T-helper 2 cell treated with Interferon-gamma antibody and Interleukin-4, amounts not matched to agents 100 ng/mL and 5 ng/mL, for 36 hours (primary cell): ENCODE measurements at regions not wholly inside any gene's neighbourhood (a gene's known extent, or its start where the extent isn't known, plus 50 kb on each side); places are given as distances from the start of the nearest gene placed in this dataset.
"Not testable (repeated sequence)": the region's sequence is repeated elsewhere in the genome, so short reads cannot be mapped to it uniquely, and the experiment has no call there.

Experiments used
- intact Hi-C: fragments of 100-400 bp; cut with micrococcal nuclease; formaldehyde crosslinking; loops from one replicate; pipeline ENCODE4 v1.15.1; 2023

GRCh38 chr3:25174251-25174650 lies 253.8 kb upstream of the RARB start:
- intact Hi-C loops, result no loop called here

DNA sequence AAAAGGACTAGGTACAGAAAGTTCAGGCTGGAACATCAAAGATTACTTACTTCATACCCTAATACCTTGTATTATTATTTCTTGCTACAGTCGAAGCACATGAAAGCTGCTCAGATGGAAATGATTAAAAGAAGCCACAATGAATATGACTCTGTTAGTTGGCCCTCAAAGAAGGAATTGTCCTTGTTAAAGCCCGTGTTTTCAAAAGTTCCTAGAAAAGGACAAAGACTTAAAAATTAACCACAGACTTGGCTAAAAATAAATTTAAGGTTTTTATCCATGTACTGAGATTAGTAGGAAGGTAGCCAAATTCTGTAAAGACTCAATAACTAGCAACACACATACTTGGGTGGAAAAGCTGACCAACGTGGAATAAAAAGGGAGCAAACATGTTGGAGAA lies 251.0 kb upstream of the RARB start:
- intact Hi-C loops, result no loop called here

- intact Hi-C loops, result no loop called here
Observed at GRCh38 chr3:25178672-25179071, 249.4 kb upstream of the RARB start.

DNA sequence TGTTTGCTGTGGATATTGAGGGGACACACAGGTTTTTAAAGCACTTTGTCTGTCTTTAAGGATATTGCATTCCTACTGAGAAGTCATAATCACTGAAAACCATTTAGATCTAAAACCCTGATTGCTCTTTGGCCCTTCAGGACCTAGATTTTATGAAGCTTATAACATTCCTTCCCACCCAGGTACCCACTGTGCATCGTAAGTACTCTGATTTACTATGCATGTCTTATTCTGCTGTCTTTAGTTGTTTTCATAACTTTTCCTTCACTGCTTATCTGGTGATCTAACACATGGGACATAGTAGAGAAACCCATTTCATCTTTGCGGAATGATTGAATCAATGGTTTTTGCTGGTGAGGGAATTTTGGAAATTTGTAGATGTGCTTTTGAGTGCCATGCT lies 247.0 kb upstream of the RARB start:
- intact Hi-C loops, result no loop called here

DNA sequence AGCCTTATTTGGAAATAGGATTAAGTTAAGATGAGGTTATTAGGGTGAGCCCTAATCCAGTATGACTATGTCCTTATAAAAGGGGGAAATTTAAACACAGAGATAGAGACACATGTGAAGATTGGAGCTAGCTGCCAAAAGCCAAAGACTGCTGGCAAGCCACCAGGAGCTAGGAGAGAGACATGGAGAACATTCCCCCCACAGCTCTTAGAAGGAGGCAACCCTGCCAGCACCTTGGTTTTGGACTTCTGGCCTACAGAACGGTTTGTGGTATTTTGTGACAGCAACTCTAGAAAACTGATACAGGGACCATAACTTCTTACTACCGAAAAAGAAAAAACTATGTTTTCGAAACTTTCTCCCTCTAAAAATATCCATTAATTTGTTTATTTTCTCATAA lies 245.3 kb upstream of the RARB start:
- intact Hi-C loops, result no loop called here

GRCh38 chr3:25184641-25185250 lies 243.3 kb upstream of the RARB start:
- intact Hi-C loops, result no loop called here

DNA sequence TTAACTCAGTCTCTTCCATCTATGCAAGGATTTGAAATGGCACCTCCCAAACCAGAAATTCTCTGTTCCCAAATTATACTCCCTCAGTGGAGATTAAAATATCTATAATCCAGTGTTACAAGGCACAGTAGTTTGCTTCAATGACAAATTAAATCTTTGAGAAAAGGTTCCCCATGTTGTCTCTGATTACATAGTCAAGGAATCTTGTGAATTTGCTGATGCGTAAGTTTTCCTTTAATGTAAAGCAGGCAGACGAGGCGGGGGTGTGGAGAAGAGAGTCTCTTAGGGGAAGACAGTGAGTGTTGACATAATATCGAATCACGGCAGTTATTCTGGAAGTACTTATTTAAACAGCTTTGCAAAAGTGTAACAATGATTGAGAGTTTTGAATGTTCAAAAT lies 236.4 kb upstream of the RARB start:
- intact Hi-C loops, result no loop called here

DNA sequence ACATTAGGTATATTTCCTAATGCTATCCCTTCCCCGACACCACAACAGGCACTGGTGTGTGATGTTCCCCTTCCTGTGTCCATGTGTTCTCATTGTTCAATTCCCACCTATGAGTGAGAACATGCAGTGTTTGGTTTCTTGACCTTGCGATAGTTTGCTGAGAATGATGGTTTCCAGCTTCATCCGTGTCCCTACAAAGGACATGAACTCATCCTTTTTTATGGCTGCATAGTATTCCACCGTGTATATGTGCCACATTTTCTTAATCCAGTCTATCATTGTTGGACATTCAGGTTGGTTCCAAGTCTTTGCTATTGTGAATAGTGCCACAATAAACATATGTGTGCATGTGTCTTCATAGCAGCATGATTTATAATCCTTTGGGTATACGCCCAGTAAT lies 228.5 kb upstream of the RARB start:
- intact Hi-C loops, result not testable (repeated sequence)

- intact Hi-C loops, result no loop called here
Observed at GRCh38 chr3:25212736-25213135, 215.3 kb upstream of the RARB start.

DNA sequence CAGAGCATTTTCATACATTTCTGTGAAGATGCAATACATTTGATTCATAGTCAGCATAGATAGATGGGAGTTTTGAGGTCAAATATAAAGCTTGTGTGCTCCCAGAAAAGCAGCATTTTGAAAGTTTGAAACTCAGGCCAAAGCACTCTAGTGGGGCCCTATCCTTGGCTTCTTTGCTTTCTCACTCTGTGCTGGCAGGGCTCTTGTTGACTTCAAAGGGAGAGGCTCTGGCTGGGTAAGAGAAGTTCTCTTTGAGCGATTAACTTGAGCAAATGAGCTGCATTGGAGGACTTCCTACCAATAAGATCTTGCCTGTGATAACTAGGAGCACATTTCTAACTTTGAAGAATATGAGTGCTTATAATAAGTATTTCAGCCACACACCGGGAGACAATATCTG lies 214.0 kb upstream of the RARB start:
- intact Hi-C loops, result no loop called here

DNA sequence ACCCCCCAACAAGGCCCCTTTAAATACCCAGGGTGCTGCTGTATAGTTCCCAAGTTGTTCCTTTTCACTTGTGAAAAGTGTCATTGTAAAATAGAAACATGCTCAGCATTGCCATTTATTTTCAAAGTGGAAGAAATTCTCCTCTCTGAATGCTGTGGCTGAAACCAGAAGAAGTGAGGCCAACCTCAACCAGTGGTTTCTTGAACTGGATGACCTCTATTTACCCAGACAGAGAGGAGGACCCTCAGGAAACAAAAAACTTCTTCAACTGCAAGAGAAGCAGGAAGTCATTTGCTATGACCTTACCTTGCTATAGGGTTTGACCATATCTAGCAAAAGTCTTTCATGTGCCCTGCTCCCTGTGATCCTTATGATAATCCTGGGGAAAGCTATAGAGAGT lies 209.7 kb upstream of the RARB start:
- intact Hi-C loops, result no loop called here

DNA sequence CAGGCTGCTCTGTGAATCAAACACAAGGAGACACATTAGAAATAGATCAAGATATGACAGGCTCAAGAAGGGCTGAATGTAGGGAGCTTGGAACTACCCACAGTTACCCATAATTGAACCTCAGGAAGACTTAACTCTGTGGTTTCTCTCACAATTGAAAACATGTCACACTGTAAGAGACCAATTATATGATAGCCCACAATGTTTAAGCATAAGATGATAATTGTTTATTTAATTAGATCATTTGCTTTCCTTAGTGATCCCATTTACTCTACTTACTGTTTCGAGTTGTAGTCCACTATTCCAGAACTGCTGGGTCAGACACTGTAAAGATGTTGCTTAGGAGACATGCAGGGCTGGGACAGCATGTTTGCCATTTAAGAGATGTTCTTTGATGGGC lies 201.3 kb upstream of the RARB start:
- intact Hi-C loops, result no loop called here

DNA sequence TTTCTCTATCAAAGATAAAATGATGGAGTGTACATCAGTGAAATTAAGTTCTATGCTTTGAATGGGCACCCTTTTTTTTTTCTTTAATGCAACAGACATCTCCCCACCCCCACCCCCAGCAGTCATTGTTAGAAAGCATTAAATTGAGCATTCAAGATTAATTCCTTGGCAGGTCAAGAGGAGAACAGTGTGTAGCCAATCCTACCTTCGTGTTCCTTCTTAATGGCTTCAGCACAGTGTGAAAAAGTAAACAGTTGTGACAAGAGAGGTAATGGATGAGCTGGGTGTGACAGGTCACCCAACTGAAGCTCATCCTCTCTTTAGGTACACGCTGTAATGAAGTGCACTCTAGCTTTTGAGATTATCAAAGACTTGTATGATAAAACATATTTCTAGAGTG lies 198.5 kb upstream of the RARB start:
- intact Hi-C loops, result no loop called here

GRCh38 chr3:25235031-25235430 lies 193.0 kb upstream of the RARB start:
- intact Hi-C loops, result no loop called here

DNA sequence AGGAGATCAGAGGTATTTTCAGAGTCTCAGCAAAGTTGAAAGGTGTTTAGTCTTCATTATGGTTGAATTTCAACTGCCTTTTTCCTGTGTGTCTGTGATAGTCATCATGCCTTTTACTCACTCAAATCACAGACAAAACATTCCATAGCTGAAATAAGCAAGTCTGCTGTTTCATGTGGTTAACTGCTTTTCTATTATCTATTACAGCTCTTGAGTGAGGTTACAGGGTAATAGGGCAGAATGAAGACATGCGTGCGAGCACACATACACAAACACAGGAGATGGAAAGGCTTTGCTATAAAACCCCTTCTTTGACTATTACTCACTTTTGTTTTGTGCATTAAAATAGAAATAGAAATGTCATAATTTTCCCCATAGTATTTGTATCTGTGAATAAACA lies 192.6 kb upstream of the RARB start:
- intact Hi-C loops, result no loop called here

DNA sequence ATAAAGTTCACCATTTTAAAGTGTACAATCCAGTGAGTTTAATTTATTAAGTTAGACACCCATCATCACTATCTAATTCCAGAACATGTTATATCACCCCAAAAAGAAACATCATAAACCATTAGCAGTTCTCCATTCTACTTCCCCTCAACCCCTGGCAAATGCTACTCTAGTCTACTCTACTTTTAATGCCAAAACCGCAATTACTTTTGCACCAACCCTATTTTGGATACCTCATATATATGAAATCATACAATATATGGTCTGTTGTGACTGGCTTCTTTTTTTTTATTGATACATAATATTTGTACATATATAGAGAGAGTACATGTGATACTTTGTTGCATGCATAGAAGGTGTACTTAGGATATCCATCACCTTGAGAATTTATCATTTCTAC lies 190.5 kb upstream of the RARB start:
- intact Hi-C loops, result no loop called here

- intact Hi-C loops, result no loop called here
Observed at GRCh38 chr3:25239042-25239441, 189.0 kb upstream of the RARB start.

DNA sequence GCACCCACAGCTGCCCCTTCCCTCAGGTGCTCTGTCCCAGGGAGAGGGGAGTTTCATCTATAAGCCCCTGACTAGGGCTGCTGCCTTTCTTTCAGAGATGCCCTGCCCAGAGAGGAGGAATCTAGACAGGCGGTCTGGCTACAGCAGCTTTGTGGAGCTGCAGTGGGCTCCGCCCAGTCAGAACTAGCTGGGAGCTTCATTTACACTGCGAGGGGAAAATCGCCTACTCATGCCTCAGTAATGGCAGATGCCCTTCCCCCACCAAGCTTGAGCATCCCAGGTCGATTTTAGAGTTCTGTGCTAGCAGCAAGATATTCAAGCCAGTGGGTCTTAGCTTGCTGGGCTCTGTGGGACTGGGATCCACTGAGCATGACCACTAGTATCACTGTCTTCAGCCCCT lies 181.2 kb upstream of the RARB start:
- intact Hi-C loops, result no loop called here

DNA sequence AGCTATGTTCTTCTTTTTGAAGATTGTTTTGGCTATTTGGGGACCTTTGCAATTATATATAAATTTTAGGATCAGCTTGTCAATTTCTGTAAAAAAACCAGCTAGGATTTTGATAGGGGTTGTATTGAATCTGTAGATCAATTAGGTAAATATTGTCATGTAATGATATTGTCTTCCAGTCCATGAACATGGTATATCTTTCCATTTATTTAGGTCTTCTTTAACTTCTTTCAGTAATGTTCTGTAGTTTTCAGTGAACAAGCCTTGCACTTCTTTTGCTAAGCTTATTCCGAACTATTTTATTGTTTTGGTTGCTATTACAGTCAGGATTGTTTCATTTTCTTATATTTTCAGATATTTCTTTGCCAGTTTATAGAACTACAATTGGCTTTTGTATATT lies 175.8 kb upstream of the RARB start:
- intact Hi-C loops, result no loop called here

DNA sequence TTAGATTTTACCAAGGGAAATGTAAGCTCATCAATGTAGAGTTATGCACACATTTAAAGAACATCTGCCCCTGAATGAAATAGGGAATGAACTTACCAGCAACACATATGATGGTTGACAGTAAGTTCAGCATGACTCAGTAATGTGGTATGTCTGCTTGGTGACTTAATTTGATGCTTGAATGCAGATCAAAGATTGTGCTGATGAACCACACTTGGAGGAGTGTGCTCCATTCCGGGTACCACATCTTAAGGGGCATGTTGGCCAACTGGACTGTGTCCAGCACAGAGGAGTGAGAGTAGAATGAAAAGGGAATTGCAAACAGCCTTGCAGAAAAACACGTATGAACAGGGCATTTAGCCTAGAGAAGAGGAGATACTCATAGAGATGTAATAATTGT lies 171.0 kb upstream of the RARB start:
- intact Hi-C loops, result no loop called here

DNA sequence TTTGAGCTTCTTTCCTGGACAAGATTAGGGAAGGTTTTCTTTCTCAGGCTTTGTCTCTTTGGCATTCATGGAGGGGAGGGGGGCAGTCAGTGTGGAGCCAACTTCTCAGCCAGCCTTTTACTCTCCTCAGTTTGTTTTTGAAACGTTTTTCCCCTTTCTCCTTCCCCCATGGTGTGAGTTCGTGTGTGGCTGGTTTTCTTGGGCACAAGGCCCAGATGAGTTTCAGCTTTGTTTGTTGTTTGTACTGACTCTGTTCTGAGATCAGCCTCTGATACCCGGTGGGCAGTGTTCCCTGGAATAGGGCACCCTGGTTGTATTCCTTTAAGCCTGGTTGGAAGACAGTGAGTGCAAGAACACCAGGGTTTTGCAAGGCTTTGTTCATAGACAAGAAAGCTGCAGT lies 168.2 kb upstream of the RARB start:
- intact Hi-C loops, result no loop called here

GRCh38 chr3:25262322-25262721 lies 165.7 kb upstream of the RARB start:
- intact Hi-C loops, result no loop called here

- intact Hi-C loops, result no loop called here
Observed at GRCh38 chr3:25265284-25265683, 162.8 kb upstream of the RARB start.

- intact Hi-C loops, result no loop called here
Observed at GRCh38 chr3:25266677-25267076, 161.4 kb upstream of the RARB start.
